ENCODE measurements at regions not wholly inside any gene's neighbourhood (a gene's known extent, or its start where the extent isn't known, plus 50 kb on each side); places are given as distances from the start of the nearest gene placed in this dataset.

DNA sequence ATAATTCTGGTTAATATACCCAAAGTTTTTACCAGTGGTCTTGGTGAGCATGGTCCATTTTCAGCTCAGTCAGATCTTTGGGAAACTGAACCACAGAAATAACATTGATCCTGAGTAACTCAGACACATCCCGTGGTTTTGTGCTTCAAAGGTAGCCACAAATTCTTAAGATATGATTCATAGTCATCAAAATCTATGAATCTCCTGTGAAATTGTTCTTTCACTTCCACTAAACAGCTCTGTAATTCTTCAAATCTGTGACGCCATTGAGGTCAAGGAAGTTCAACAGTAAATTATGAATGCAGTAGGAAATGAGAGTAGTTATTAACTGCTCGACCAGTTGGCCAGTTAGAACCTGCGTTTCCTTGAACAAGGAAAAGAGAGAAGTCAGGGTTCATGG is 147.3 kb downstream of the IRS1 start:
- no peaks in the 10 kb centered on the region for H3K36me3 ChIP-seq (replicated peaks; ENCODE audit: insufficient read depth, low read depth)
- H4K20me1 ChIP-seq (ENCODE audit: insufficient read depth, poor library complexity, severe bottlenecking), result no peaks in the 10 kb centered on the region
- no peak overlapping the region for H3K4me2 ChIP-seq
- no peak overlapping the region for H3K4me3 ChIP-seq
- no peaks in the 10 kb centered on the region for H3K79me2 ChIP-seq
- no peaks in the 10 kb centered on the region for H3K9me2 ChIP-seq (replicated peaks; ENCODE audit: insufficient read depth)
- H2AFZ ChIP-seq, result no peak overlapping the region
- no peaks in the 10 kb centered on the region for H3K27me3 ChIP-seq
- TF ChIP-seq EZH2phosphoT487 (IDR thresholded peaks at IDR 0.05; ENCODE audit: low read depth, severe bottlenecking, unreplicated experiment), result no peak
- TF ChIP-seq EZH2 (IDR thresholded peaks at IDR 0.05; ENCODE audit: borderline replicate concordance), result no peak
- no peak for TF ChIP-seq CTCF (IDR thresholded peaks at IDR 0.05; ENCODE audit: poor library complexity)
- no peak for DNase-seq (ENCODE audit: low spot score)
- H3K27ac ChIP-seq, result peak overlapping the region; percentile 31
- H3K9me3 ChIP-seq (ENCODE audit: low read depth), result no peaks in the 10 kb centered on the region
- WGBS (ENCODE audit: low lambda C conversion rate, missing lambda C conversion rate), result 58% methylated on average over 4 of the region's 4 CpGs
- H3K4me1 ChIP-seq (ENCODE audit: insufficient read depth), result peaks cover 22% of the 10 kb centered on the region

DNA sequence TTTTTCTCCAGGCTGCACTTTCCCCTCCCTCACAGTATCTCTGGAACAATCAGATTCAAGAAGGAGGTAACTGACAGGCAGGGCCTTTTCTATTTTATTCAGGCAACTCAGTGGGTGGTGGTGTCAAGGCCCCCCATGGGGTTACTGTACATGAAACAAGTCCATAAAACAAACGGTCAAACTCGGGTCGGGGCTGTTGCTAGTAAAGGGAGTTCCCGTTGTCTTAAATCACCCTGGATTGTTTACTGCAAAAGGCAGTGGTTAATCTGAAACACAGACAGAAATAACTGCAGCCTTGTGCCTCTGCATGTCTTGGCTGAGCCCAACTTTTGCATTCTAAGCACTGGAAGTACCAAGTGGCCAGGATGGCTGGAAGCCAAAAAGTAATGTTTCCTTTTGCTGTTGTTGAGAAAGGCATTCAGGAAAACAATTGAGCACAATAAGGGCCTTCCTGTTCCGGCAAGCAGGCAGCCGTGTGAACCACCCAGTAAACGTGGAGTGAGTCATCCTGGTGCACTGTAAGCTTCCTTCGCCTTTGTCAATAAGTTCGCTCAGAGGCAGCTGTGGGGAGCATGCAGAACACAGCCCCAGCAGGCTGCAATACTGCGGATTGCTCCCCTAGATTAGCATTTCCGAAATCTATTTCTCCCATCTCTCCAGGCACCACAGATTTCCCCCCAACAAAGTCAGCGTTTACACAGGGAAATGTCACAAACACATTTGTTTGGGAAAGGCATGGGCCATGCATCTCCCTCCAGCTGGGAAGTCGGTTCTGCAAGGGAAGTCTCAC is 149.6 kb downstream of the IRS1 start:
- Histone ChIP-seq H3K9me3 (ENCODE audit: low read depth) (no peaks in the 10 kb centered on the region), H3K27ac (peak overlapping the region; percentile 89), H3K79me2 (no peaks in the 10 kb centered on the region), H2AFZ (peak overlapping the region; percentile 22), H3K27me3 (no peaks in the 10 kb centered on the region), H3K4me1 (ENCODE audit: insufficient read depth) (peaks cover 15% of the 10 kb centered on the region), H3K4me3 (no peak overlapping the region), H3K9me2 (replicated peaks; ENCODE audit: insufficient read depth) (no peaks in the 10 kb centered on the region), H3K36me3 (replicated peaks; ENCODE audit: insufficient read depth, low read depth) (no peaks in the 10 kb centered on the region), H4K20me1 (ENCODE audit: insufficient read depth, poor library complexity, severe bottlenecking) (no peaks in the 10 kb centered on the region), H3K4me2 (peak overlapping the region; percentile 43)
- TF ChIP-seq CTCF (IDR thresholded peaks at IDR 0.05; ENCODE audit: poor library complexity), result no peak
- 22% methylated on average over 13 of the region's 13 CpGs for WGBS (ENCODE audit: low lambda C conversion rate, missing lambda C conversion rate)
- peak; percentile 85 for DNase-seq (ENCODE audit: low spot score)

- WGBS (ENCODE audit: low lambda C conversion rate, missing lambda C conversion rate), result 98% methylated on average over 10 of the region's 10 CpGs
- Histone ChIP-seq H3K79me2 (no peaks in the 10 kb centered on the region), H3K9me3 (ENCODE audit: low read depth) (no peaks in the 10 kb centered on the region), H2AFZ (peak overlapping the region; percentile 22), H3K27ac (peak overlapping the region; percentile 89), H4K20me1 (ENCODE audit: insufficient read depth, poor library complexity, severe bottlenecking) (no peaks in the 10 kb centered on the region), H3K4me1 (ENCODE audit: insufficient read depth) (peaks cover 15% of the 10 kb centered on the region), H3K27me3 (no peaks in the 10 kb centered on the region), H3K4me2 (peak overlapping the region; percentile 13), H3K9me2 (replicated peaks; ENCODE audit: insufficient read depth) (no peaks in the 10 kb centered on the region), H3K4me3 (no peak overlapping the region), H3K36me3 (replicated peaks; ENCODE audit: insufficient read depth, low read depth) (no peaks in the 10 kb centered on the region)
- DNase-seq (ENCODE audit: low spot score), result no peak
- TF ChIP-seq EZH2phosphoT487 (IDR thresholded peaks at IDR 0.05; ENCODE audit: low read depth, severe bottlenecking, unreplicated experiment), result no peak
Observed at GRCh38 chr2:226649201-226649600, 150.4 kb downstream of the IRS1 start.

DNA sequence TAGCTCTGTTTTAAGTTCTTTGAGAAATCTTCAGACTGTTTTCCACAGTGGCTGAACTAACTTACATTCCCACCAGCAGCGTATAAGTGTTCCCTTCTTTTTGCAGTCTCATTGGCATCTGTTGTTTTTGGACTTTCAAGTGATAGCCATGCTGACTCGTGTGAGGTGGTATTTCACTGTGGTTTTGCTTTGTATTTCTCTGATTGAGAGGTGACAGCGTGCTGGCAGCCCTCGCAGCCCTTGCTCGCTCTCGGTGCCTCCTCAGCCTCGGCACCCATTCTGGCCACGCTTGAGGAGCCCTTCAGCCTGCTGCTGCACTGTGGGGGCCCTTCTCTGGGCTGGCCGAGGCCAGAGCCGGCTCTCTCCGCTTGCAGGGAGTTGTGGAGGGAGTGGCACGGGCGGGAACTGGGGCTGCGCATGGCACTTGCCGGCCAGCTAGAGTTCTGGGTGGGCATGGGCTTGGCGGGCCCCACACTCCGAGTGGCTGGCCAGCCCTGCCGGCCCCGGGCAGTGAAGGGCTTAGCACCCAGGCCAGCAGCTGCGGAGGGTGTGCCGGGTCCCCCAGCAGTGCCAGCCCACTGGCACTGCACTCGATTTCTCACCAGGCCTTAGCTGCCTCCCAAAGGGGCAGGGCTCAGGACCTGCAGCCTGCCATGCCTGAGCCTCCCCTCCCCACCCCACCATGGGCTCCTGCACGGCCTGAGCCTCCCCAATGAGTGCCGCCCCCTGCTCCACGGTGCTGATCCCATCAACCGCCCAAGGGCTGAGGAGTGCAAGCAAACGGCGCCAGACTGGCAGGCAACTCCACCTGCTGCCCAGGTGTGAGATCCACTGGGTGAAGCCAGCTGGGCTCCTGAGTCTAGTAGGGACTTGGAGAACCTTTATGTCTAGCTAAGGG is 151.8 kb downstream of the IRS1 start:
- TF ChIP-seq CTCF (IDR thresholded peaks at IDR 0.05; ENCODE audit: poor library complexity) (no peak), EZH2 (IDR thresholded peaks at IDR 0.05; ENCODE audit: borderline replicate concordance) (no peak), EZH2phosphoT487 (IDR thresholded peaks at IDR 0.05; ENCODE audit: low read depth, severe bottlenecking, unreplicated experiment) (no peak)
- WGBS (ENCODE audit: low lambda C conversion rate, missing lambda C conversion rate), result 87% methylated on average over 25 of the region's 28 CpGs
- H4K20me1 ChIP-seq (ENCODE audit: insufficient read depth, poor library complexity, severe bottlenecking), result no peaks in the 10 kb centered on the region
- DNase-seq (ENCODE audit: low spot score), result no peak
- peaks cover 15% of the 10 kb centered on the region for H3K4me1 ChIP-seq (ENCODE audit: insufficient read depth)
- H3K36me3 ChIP-seq (replicated peaks; ENCODE audit: insufficient read depth, low read depth), result no peaks in the 10 kb centered on the region
- no peaks in the 10 kb centered on the region for H3K9me2 ChIP-seq (replicated peaks; ENCODE audit: insufficient read depth)
- no peaks in the 10 kb centered on the region for H3K27me3 ChIP-seq
- H3K79me2 ChIP-seq, result no peaks in the 10 kb centered on the region
- no peak overlapping the region for H3K4me2 ChIP-seq
- no peak overlapping the region for H2AFZ ChIP-seq
- no peaks in the 10 kb centered on the region for H3K9me3 ChIP-seq (ENCODE audit: low read depth)
- no peak overlapping the region for H3K27ac ChIP-seq
- H3K4me3 ChIP-seq, result no peak overlapping the region

All from hepatocyte (in vitro differentiated cells).